ENCODE measurements at regions not wholly inside any gene's neighbourhood (a gene's known extent, or its start where the extent isn't known, plus 50 kb on each side); places are given as distances from the start of the nearest gene placed in this dataset.
A peak's percentile ranks its signal among the peaks of the same experiment; 100 is the strongest.
"Not testable (repeated sequence)": the region's sequence is repeated elsewhere in the genome, so short reads cannot be mapped to it uniquely, and the experiment has no call there.

- not testable (repeated sequence) for H4K20me1 ChIP-seq (replicated peaks; ENCODE audit: insufficient read depth); H3K79me2 ChIP-seq (replicated peaks; ENCODE audit: insufficient read depth); H3K27me3 Mint-ChIP-seq (ENCODE audit: insufficient read depth, low read depth, poor library complexity); H3K27ac ChIP-seq (ENCODE audit: low read depth); DNase-seq (ENCODE audit: low spot score); H3K27me3 ChIP-seq (ENCODE audit: insufficient read depth); H3K27ac Mint-ChIP-seq; H3K9me2 ChIP-seq (ENCODE audit: insufficient read depth); H3K4me3 ChIP-seq; H2AFZ ChIP-seq; H3K4me3 Mint-ChIP-seq; H3K4me1 ChIP-seq (ENCODE audit: insufficient read depth); ATAC-seq; H3K36me3 ChIP-seq (ENCODE audit: insufficient read depth); H3F3A ChIP-seq (replicated peaks; ENCODE audit: low read depth); H3K4me2 ChIP-seq
- peak in 1 of 2 experiments; percentile 32; a peak in 1 of 4 replicates for TF ChIP-seq CTCF (conservative IDR thresholded peaks at IDR 0.05; ENCODE audit: low read depth in 2 of 2)
- Mint-ChIP-seq H3K4me1 (peaks cover 14% of the 10 kb centered on the region), H3K9me3 (peaks cover 20% of the 10 kb centered on the region), H3K36me3 (ENCODE audit: low read depth) (peaks cover 21% of the 10 kb centered on the region)
Observed at GRCh38 chr11:3488003-3488402, 109.1 kb upstream of the ZNF195 start.

GRCh38 chr11:3485737-3486136 is 106.8 kb upstream of the ZNF195 start:
- H3K4me2 ChIP-seq; H3K36me3 ChIP-seq (ENCODE audit: insufficient read depth); ATAC-seq; H3K79me2 ChIP-seq (replicated peaks; ENCODE audit: insufficient read depth); H3K27me3 Mint-ChIP-seq (ENCODE audit: insufficient read depth, low read depth, poor library complexity); H3K9me2 ChIP-seq (ENCODE audit: insufficient read depth); H3K4me3 ChIP-seq; H3F3A ChIP-seq (replicated peaks; ENCODE audit: low read depth); H3K27ac ChIP-seq (ENCODE audit: low read depth); H3K27me3 ChIP-seq (ENCODE audit: insufficient read depth); H2AFZ ChIP-seq; H3K4me1 ChIP-seq (ENCODE audit: insufficient read depth); H4K20me1 ChIP-seq (replicated peaks; ENCODE audit: insufficient read depth): not testable (repeated sequence)
- Mint-ChIP-seq H3K36me3 (ENCODE audit: low read depth) (peaks cover 36% of the 10 kb centered on the region), H3K4me3 (0 out of 3 replicates have a peak overlapping the region, but pooled peaks have one; percentile 15), H3K4me1 (peaks cover 14% of the 10 kb centered on the region), H3K27ac (peak overlapping the region; percentile 68), H3K9me3 (peaks cover 29% of the 10 kb centered on the region)
- DNase-seq (ENCODE audit: low spot score), result peak; percentile 12

GRCh38 chr11:3476937-3477885 is 98.3 kb upstream of the ZNF195 start:
- not testable (repeated sequence) for H3F3A ChIP-seq (replicated peaks; ENCODE audit: low read depth); H3K79me2 ChIP-seq (replicated peaks; ENCODE audit: insufficient read depth); H3K36me3 Mint-ChIP-seq (ENCODE audit: low read depth); H4K20me1 ChIP-seq (replicated peaks; ENCODE audit: insufficient read depth); H3K27me3 Mint-ChIP-seq (ENCODE audit: insufficient read depth, low read depth, poor library complexity); H3K27me3 ChIP-seq (ENCODE audit: insufficient read depth); ATAC-seq; H3K27ac ChIP-seq (ENCODE audit: low read depth); H3K36me3 ChIP-seq (ENCODE audit: insufficient read depth); H3K9me2 ChIP-seq (ENCODE audit: insufficient read depth); H3K9me3 Mint-ChIP-seq; H3K4me3 ChIP-seq; H3K4me2 ChIP-seq; H2AFZ ChIP-seq
- Mint-ChIP-seq H3K4me1 (peaks cover 36% of the 10 kb centered on the region), H3K4me3 (peak overlapping the region; percentile 19; the same call in 1 of the 3 replicates), H3K27ac (peak overlapping the region; percentile 72; the same call in 1 of the 2 replicates)
- DNase-seq (ENCODE audit: low spot score), result peak; percentile 60
- peaks cover 18% of the 10 kb centered on the region for H3K4me1 ChIP-seq (ENCODE audit: insufficient read depth)
- peak in 1 of 2 experiments; percentile 50; a peak in 3 of 4 replicates for TF ChIP-seq CTCF (conservative IDR thresholded peaks at IDR 0.05; ENCODE audit: low read depth in 2 of 2)

Measured in GM23338 (cell line).